Psoas muscle (tissue), 7 donors: ENCODE measurements at regions not wholly inside any gene's neighbourhood (a gene's known extent, or its start where the extent isn't known, plus 50 kb on each side); places are given as distances from the start of the nearest gene placed in this dataset.

Experiments
- ATAC-seq, 4 donors: fragments of 200-7000 bp; cut with Tn5 transposase; one replicate each; pipeline ENCODE4 v1.9.1; 2020; ENCODE audit warnings: moderate library complexity in 3 of 4, mild to moderate bottlenecking in 2 of 4
- DNase-seq, 2 donors: peaks; one replicate each; pipeline ENCODE4 v3.0.0-alpha.2; 2020
- H3K27ac ChIP-seq: fragments of 200-600 bp; one replicate; pipeline ENCODE4 v1.8.0; 2022
- H3K27me3 ChIP-seq, 3 donors: fragments of 200-600 bp in 1 of 3; one replicate each; pipeline versions ENCODE4 v1.6.1 to v1.8.0; 2013 to 2022; ENCODE audit warnings: low read length in 2 of 3, mild to moderate bottlenecking in 2 of 3, moderate library complexity in 1 of 3; ENCODE audit not compliant: insufficient read depth in 3 of 3
- H3K36me3 ChIP-seq, 2 donors: fragments of 200-600 bp in 1 of 2; one replicate each; pipeline versions ENCODE4 v1.6.1 to v1.8.0; 2013 to 2022; ENCODE audit warnings: low read depth in 1 of 2, mild to moderate bottlenecking in 1 of 2, moderate library complexity in 1 of 2; ENCODE audit not compliant: insufficient read depth in 1 of 2
- H3K4me1 ChIP-seq: fragments of 200-600 bp; one replicate; pipeline ENCODE4 v1.8.0; 2022
- H3K4me3 ChIP-seq: fragments of 200-600 bp; one replicate; pipeline ENCODE4 v1.8.0; 2022; ENCODE audit warnings: mild to moderate bottlenecking
- H3K9me3 ChIP-seq: fragments of 200-600 bp; one replicate; pipeline ENCODE4 v1.8.0; 2022
- CTCF ChIP-seq: fragments of 200-600 bp; IDR thresholded peaks from one replicate; pipeline ENCODE4 v1.8.0; 2022; ENCODE audit warnings: antibody characterized with exemption
- WGBS, 3 donors: extraction: QIAGEN DNeasy Blood & Tissue Kit; methylation state at CpG; one replicate each; pipeline versions ENCODE4 v1.1.6 to v1.1.7; 2013; 5-methylcytosine and 5-hydroxymethylcytosine counted together
- intact Hi-C, 2 donors: fragments of 100-400 bp; cut with DNase I; formaldehyde crosslinking; loops; one replicate each; pipeline versions ENCODE4 v1.11.0 to v1.14.2; 2022
- donor health status: healthy with polysubstance abuse.
- donor health status: DM: no; HTN: no; CAD: no; lungs with moderate emphysema.
- donor health status: Bipolar disorder and iron deficiency.
- donor health status: healthy.
- donor health status: DM: yes; HTN: yes; CAD: no.
- donor health status: DM: no; HTN: no; CAD: no.
- donor health status: DM: yes; HTN: yes; CAD: no.

GRCh38 chr5:58285900-58286299 lies 174.0 kb downstream of the PLK2 start:
- no peak for TF ChIP-seq CTCF
- no peaks in the 10 kb centered on the region for H3K4me1 ChIP-seq
- no peaks in the 10 kb centered on the region for H3K36me3 ChIP-seq
- no peaks in the 10 kb centered on the region for H3K27me3 ChIP-seq
- intact Hi-C loops, result no loop called here
- no peak overlapping the region for H3K27ac ChIP-seq
- WGBS, 3 donors, result 84 to 95% (median 86%) methylated on average over 2 of the region's 2 CpGs
- H3K4me3 ChIP-seq, result no peak overlapping the region
- ATAC-seq, result no peak
- no peaks in the 10 kb centered on the region for H3K9me3 ChIP-seq
- DNase-seq, result no peak

- no peaks in the 10 kb centered on the region for H3K27me3 ChIP-seq
- H3K9me3 ChIP-seq, result no peaks in the 10 kb centered on the region
- WGBS, 3 donors, result 78 to 87% (median 83%) methylated on average over 2 of the region's 2 CpGs
- no peak for TF ChIP-seq CTCF
- H3K27ac ChIP-seq, result no peak overlapping the region
- H3K4me1 ChIP-seq, result no peaks in the 10 kb centered on the region
- ATAC-seq (no peak), DNase-seq (no peak)
- intact Hi-C loops, result no loop called here
- H3K4me3 ChIP-seq, result no peak overlapping the region
- H3K36me3 ChIP-seq, result no peaks in the 10 kb centered on the region
Measured at GRCh38 chr5:58284886-58285285, 175.0 kb downstream of the PLK2 start.

- TF ChIP-seq CTCF, result no peak
- Histone ChIP-seq H3K27ac (no peak overlapping the region), H3K4me3 (no peak overlapping the region), H3K4me1 (no peaks in the 10 kb centered on the region), H3K27me3 (no peaks in the 10 kb centered on the region), H3K9me3 (no peaks in the 10 kb centered on the region), H3K36me3 (no peaks in the 10 kb centered on the region)
- DNase-seq (no peak), ATAC-seq (no peak)
- intact Hi-C loops, result no loop called here
- 86 to 94% (median 90%) methylated on average over 2 of the region's 2 CpGs for WGBS, 3 donors
Measured at GRCh38 chr5:58281189-58281588, 178.7 kb downstream of the PLK2 start.

GRCh38 chr5:58279259-58279658 lies 180.6 kb downstream of the PLK2 start:
- H3K9me3 ChIP-seq, result no peaks in the 10 kb centered on the region
- no peaks in the 10 kb centered on the region for H3K27me3 ChIP-seq
- ATAC-seq, result no peak
- WGBS, 3 donors, result 91 to 97% (median 93%) methylated on average over 1 of the region's 1 CpG
- no peaks in the 10 kb centered on the region for H3K36me3 ChIP-seq
- no peak for TF ChIP-seq CTCF
- no peak for DNase-seq
- no peaks in the 10 kb centered on the region for H3K4me1 ChIP-seq
- H3K27ac ChIP-seq, result no peak overlapping the region
- intact Hi-C loops, result no loop called here
- H3K4me3 ChIP-seq, result no peak overlapping the region

- H3K27ac ChIP-seq, result no peak overlapping the region
Measured at GRCh38 chr5:58276431-58276830, 183.5 kb downstream of the PLK2 start.

More at GRCh38 chr5:58276431-58276830, 183.5 kb downstream of the PLK2 start:
- intact Hi-C loops, result no loop called here
- Histone ChIP-seq H3K9me3 (no peaks in the 10 kb centered on the region), H3K4me3 (no peak overlapping the region), H3K36me3 (no peaks in the 10 kb centered on the region), H3K27me3 (no peaks in the 10 kb centered on the region), H3K4me1 (no peaks in the 10 kb centered on the region)
- ATAC-seq (no peak), DNase-seq (no peak)
- TF ChIP-seq CTCF, result no peak
- 95 to 98% (median 97%) methylated on average over 3 of the region's 3 CpGs for WGBS, 3 donors
